ENCODE measurements at regions not wholly inside any gene's neighbourhood (a gene's known extent, or its start where the extent isn't known, plus 50 kb on each side); places are given as distances from the start of the nearest gene placed in this dataset.

DNA sequence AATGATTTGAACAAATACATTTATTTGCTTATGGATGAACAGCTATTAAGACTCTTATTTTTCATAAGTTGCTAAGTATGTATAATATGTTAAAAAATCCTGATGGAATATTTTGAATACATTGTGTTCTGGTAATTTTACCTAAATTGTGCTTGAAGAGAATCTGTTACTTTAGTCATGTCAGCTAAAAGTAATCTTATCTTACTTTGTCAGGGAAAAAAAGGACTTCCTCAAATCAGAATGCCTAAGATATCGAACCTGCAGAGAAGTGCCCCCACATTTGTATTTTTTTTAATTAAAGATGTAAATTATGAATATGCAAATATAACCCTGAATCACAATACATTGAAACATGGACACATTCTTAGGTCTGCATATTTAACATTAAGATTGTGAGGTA is 1331.7 kb downstream of the MRPL39 start:
- DNase-seq: no peak

DNA sequence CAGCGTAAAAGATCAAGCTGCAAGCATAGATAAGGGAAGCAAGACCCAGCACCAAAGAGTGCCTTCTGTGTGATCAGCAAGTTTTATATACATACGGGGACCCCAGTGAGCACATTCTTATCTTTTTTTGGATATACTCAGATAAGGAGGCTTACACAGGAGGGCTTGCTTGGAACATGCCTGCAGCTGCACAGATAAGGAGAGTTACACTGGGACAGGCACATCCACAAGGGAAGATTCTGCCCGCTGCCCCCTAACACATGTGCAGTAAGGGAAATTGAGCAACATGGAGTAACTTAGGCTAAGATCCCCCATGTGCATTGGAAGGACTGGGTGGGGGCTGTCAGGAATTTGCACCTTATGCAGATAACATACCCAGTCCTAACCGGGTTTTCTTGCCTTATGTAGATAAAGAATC is 1334.8 kb downstream of the MRPL39 start:
- DNase-seq: no peak

DNA sequence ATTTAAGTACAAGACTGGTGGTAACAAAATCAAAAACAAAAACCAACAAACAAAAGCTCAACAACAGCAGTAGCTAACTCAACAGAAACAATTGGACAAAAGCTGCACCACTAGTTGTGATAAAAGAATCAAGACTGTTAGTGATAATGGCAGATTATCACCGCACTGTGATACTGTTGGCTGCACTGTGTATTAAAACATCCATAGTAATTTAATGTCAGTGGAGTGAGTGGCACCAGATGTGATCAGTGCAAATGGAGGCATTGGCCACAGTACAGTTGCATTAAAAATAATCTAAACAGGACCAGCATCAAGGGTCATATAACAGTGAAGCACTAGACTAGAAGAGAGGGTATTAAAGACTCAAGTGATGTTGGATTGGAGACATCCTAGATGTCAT is 1341.3 kb downstream of the MRPL39 start:
- DNase-seq: no peak

DNA sequence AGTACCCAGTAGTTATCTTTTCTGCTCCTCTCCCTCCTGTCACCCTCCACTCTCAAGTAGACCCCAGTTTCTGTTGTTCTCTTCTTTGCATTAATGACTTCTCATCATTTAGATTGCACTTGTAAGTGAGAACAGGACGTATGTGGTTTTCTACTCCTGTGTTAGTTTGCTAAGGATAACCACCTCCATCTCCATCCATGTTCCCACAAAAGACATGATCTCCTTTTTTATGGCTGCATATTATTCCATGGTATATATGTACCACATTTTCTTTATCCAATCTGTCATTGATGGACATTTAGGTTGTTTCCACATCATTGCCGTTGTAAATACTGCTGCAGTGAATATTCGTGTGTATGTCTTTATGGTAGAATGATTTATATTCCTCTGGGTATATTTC is 1346.5 kb downstream of the MRPL39 start:
- DNase-seq: no peak

DNA sequence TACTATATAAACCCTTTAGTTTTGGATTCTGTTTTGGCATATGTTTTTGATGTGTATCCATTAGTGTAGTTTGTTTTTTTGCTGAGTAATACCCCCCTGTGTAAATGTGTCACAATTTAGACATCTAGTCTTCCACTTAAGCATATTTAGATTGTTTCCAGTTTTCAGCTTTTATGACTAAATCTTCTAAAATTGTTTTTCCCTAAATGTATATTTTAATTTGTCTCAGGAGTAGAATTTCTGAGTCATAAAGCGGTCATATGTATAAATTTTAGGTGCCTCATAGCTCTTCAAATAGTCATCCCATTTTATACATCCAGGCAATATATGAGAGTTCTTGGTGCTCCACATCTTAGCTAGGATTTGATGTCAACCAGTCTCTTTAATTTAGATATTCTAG is 1348.0 kb downstream of the MRPL39 start:
- no peak for DNase-seq

DNA sequence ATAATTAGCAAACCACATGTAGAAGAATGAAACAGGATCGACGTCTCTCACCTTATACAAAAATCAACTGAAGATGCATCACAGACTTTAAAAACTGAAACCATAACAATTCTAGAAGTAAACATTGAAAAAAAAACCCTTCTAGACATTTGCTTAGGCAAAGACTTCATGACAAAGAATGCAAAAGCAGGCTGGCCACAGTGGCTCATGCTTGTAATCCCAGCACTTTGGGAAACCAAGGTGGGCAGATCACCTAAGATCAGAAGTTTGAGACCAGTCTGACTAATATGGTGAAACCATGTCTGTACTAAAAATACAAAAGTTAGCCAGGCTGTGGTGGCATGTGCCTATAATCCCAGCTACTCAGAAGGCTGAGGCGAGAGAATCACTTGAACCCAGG is 1351.7 kb downstream of the MRPL39 start:
- DNase-seq: no peak

DNA sequence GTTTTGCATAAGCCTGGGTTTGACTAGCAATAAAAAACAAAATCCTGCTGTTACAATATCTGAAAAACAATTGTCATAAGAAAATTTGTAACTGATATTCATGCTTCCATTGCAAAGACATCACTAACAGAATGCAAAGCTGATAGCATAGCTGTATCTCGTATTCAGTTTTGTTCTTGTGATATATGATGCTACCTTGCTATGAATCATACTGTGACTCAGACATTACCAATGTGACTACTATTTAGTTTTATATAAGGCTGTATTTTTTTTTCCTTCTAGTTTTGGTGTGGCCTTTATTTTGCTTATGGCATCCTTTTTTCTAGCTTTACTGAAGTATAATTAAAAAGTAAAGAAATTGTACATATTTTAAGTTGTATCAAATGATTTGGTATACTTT is 1381.8 kb downstream of the MRPL39 start:
- no peak for DNase-seq

DNA sequence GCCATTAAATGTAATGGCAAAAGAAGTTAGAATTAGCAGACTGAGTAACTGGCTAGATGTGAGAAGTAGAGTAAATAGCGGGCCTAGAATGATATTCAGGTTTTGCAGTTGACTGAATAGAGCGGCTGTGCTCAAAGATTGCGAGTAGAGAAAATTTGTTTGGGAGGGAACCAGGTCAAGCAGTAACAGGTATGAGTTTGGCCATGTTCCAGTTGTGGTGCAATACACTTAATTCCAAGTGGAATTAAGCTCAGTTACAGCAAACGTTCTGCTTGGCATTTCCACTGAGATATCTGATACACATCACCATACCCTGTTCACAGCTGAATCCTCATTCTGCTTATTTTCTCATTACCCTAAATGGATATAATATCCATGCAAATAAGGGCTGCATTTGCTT is 1382.9 kb downstream of the MRPL39 start:
- DNase-seq: no peak

DNA sequence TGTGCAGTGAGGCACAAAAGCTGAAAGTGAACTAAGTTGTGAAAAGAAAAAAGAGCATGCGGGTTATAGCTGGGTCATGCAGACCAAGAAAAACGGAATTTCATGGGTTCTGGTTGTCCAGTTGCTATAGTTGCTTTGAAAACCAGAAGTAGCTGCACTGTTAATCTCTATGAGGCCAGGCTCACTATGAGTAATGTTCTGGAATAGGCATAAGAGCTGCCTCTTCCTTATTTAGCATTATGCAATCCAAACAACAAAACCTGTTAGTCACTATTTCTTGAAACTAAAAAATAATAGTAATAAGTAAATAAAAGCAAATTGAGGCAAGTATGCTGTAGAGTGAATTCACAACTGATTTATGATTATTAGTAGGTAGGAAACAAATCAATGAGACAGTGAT is 1383.7 kb downstream of the MRPL39 start:
- no peak for DNase-seq

DNA sequence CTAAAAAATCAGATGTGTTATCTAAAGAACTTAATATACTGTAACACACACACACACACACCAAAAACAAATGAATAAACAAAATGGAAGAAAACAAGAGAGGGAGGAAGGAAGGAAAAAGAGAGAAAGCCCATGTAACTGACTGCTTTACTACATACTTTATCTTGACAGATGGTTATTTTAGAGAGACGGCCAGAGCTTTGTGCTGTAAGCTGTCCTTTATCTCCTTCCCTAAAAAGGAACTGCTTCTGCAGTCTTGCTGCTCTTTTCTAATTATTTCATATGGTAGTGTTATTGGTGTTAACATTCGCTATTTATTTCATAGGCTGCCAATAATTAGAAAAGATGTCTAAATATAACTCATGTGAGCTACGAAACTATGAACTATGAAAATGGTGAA is 1384.6 kb downstream of the MRPL39 start:
- DNase-seq: no peak

DNA sequence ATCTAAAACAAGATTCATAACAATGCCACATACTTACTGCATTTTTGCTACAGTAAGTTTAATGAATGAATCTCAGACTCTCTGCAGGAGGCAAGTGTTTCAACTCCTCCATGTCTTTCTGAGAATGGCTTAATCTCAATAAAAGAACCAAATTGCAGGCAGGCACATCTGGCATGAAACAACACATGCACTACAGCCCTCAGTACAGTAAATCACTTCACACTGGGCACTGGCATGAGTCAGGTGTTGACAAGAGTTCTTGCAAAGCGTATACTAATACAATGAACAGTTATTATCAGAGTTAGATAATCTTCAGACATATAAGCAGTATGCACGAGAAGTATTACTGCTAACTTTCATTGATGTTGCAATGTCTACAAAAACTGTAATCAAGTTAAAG is 1386.8 kb downstream of the MRPL39 start:
- DNase-seq: no peak

DNA sequence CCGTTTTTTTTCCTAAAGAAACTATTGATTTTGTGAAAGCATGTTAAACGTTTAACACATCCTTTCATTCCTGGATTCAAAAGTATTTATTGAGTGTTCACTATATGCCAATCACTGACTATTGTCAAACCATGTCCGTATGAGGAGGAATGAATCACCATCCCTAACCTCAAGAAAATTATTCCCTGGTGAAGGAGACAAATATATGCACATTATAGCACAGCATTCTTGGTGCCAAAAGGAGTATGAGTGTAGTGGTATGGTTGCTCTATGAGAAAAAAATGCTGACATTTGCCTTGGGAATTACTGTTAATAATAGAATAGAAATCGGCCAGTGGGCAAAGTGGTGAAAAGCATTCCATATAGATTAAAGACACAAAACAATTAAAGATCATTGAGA is 1390.1 kb downstream of the MRPL39 start:
- no peak for DNase-seq

DNA sequence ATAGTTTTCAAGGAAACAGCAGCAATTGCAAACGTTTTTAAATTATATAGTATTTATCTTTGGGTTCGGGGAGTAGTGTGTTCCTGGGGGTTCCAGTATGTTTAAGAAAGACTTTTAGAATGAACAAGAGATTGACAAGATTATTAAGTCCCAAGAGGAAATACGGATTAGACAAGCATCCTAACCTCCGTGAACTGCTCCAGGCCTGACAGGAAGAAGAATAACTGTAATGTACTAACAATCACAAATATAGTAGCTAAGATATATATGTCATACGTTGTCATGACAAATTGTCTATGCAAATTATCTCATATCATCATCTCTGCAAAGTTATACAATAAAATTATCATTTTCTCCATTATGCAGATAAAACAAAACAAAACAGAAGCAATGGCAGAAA is 1397.2 kb downstream of the MRPL39 start:
- DNase-seq: no peak

DNA sequence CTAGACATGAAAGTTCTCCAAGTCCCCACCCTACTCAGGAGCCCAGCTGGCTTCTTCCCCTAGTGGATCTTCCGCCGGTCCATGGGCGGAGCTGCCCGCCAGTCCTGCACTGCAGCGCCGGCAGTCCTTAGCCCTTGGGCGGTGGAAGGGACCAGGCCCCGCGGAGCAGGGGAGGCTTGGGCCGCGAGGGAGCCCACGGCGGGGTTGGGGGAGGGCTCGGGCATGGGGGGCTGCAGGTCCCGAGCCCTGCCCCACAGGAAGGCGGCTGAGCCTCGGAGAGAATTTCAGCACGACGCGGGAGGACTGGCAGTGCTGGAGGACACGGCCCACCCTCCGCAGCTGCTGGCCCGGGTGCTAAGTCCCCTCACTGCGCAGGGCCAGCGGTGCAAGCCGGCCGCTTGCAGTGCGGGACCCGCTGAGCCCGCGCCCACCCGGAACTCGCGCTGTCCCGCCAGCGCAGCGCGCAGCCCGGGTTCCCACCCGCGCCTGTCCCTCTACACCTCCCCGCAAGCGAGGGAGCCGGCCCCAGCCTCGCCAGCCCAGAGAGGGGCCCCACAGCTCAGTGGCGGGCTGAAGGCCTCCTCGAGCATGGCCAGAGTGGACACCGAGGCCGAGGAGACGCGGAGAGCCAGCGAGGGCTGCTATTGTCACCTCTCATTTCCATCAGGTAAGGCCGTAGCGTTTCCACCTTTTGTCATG is 1398.6 kb downstream of the MRPL39 start:
- DNase-seq: no peak

DNA sequence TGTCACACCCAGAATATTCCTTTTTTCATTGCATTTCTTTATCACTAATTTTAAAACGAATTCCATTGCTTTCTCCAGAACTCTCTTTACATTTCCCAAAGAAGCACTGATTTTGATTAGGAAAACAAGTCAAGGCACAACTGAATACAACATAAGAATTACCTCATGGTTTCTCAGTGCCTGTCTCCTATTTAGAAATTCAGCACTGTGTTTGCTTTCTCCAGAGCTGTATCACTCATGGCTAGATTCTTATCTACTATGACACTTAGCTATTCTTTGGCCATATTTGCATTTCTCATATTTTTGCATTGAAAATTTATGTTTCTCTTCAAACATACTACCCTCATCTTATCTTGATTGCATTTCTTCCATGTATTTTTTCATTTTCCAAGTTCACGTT is 1402.0 kb downstream of the MRPL39 start:
- DNase-seq: no peak

DNA sequence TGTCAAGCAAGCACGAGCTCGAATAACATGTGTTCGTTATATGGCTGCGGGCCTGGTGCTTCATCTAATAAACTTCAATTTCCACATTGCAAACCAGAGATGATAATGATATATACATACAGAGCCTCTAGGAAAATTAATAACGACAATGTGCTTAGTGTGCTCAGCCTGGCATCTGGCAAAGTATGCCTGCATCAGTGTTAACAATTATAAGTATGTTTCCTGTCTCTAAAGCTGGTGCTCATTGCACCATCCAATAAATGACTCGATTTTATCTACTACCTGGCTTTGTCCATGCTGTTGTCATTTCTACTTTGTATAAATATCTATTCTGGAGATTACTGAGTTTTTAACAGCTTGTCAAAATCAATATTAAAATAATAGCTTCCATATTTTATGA is 1402.6 kb downstream of the MRPL39 start:
- no peak for DNase-seq

DNA sequence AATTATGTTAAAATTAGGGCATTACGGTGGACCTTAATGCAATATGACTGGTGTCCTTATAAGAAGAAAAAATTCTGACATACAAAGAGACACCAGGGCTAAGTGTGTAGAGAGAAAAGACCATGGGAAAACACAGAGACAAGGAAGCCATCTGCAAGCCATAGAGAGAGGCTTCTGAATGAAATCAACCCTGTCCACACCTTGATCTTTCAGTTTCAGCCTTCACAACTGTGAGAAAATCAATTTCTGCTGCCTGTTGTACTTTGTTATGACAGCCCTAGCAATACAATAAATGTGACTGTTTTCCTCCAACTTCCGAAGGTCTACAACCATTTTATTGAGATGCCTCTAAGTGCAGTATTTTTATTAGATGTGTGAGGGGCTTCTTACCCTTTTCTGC is 1407.2 kb downstream of the MRPL39 start:
- DNase-seq: no peak

DNA sequence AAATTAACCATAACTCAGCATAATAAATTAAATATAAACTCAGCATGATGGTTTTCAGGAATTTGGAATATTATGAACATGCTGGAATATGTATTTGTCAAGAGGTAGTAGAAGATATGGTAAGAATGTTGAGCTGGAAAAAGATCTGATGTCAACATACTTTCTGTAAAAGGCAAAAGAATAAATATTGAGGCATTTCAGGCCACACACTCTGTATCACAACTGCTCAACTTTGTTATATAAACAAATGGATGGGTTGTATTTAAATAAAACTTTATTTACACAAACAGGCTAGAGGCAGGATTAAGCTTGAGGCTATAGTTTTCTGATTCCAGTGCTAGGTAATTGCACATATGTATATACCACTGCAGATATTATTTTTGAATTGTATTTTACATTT is 1409.4 kb downstream of the MRPL39 start:
- DNase-seq: no peak

DNA sequence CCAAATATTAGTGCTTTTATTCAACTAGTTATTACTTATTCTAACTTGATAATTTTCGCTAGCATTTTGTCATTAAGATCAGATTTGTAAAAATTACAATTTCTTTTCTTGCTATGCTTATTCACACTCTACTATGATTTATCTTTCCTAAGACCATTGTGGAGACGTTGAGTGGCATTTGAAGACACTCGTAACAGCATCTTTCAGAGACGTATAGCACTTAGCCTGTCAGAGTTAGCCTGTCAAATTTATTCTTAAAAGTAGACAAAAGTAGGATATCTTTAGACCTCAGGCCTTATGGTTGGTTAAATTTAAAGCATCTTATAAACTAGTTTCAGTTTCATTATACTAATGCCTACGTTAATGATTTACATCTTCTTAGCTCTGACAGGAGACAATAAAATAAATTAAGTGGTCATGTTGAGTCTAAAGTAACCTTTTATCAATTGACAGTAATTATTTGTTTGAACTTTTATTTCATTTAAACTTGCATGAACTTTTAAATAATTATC is 1410.1 kb downstream of the MRPL39 start:
- DNase-seq: no peak

DNA sequence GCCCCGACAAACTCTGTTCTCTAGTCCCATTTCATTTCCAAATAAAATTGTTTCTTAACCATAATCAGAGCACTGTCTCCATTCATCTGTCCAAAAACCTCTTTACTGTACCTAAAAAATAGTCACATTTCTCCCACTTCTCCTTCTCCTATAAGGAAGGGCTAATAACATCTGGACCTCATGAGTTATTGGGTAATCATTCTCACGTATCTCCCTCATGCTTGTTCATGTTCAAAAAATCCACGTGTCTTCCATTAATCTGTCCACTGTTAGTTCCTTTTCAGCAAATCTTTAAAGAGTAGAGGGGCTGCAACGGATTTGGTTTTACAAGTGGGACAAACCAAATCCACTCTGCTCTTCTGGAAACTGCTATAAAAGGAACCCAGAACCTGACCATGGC is 1418.8 kb downstream of the MRPL39 start:
- no peak for DNase-seq

DNA sequence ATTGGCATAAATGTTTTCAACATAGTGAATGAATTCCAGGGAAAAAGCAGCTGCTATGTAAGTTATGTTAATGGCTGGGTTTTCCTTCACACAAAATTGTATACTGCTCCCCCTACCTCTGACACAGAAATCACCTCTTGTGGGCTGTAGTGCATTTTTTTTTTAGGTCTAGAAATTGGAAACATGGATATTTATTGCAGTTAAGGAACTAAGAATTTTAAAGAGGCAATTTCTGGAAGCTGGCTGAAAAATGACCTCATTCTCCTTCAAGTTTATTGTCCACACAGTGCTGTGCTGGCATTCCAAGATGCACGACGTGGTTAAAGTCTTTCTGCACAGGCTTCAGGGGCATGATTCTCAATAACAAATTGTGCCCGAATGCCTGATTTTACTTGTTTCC is 1424.2 kb downstream of the MRPL39 start:
- DNase-seq: no peak

DNA sequence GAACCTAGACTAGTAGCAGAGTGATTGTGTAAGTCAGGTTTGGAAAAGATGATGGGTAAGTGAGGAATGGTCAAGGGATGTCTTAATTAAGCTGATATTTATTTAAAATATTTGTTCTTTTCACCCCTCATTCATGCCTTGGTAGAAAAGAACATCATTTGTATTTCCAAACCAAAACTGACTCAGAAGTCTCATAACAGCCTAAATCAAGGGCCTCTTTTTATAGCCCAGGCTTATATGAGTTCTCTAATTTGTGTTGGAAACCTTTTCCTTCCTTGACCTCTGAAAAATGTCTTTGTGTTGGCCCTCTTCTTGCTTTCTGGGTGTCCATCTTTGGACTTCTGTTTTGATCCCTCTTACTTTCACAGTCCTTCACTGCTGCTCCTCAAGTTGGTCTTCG is 1428.2 kb downstream of the MRPL39 start:
- DNase-seq: no peak

DNA sequence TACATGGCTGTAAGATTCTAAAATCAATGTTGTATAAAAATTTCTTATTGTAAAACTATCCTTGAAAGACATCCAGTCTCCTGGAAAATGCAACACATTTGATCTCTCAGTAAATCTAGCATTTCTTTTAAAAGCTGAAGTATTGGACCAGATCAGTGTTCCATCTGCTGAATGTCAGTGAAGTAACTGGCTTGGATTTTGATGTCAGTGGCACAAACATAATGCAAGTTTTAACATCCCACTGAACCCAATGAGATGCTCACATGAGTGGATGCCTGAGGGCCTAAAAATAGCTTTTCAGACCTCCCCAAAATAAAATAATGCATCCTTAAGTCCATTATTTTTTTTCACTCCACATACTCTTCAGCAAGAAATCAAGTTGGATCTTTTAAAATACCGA is 1432.2 kb downstream of the MRPL39 start:
- DNase-seq: no peak

DNA sequence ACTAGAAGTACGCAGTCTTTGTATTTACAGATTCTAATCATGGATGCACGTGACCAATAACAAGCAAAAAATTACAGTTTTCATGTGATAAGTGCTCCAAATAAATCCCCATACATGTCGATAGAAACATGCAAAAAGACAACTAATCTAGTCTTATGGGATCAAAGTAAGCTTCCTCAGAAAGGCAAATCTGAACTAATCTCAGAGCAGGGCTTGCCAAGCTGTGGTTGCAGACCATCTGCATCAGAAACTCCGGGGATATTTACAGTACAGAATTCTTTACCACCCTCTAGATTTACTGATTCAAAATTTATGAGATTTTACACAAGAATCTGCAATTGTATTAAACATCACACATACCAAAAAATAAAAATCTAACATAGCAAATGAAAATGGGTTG is 1435.5 kb downstream of the MRPL39 start:
- no peak for DNase-seq

Data from anterior cingulate cortex (tissue), 58 donors.